IPS-NIHi7 (cell line): ENCODE measurements at regions not wholly inside any gene's neighbourhood (a gene's known extent, or its start where the extent isn't known, plus 50 kb on each side); places are given as distances from the start of the nearest gene placed in this dataset.

Experiments used
- DNase-seq: peaks from one replicate; pipeline ENCODE4 v3.0.0; 2012; ENCODE audit warnings: mixed read lengths; ENCODE audit errors: extremely low spot score

GRCh38 chr6:134373282-134373922, 55.5 kb upstream of the SGK1 start:
- no peak for DNase-seq

- DNase-seq, result no peak
Observed at GRCh38 chr6:134372603-134373281, 54.8 kb upstream of the SGK1 start.

GRCh38 chr6:134368670-134369069, 50.8 kb upstream of the SGK1 start:
- no peak for DNase-seq
